ENCODE measurements at regions not wholly inside any gene's neighbourhood (a gene's known extent, or its start where the extent isn't known, plus 50 kb on each side); places are given as distances from the start of the nearest gene placed in this dataset.
"Not testable (repeated sequence)": the region's sequence is repeated elsewhere in the genome, so short reads cannot be mapped to it uniquely, and the experiment has no call there.

DNA sequence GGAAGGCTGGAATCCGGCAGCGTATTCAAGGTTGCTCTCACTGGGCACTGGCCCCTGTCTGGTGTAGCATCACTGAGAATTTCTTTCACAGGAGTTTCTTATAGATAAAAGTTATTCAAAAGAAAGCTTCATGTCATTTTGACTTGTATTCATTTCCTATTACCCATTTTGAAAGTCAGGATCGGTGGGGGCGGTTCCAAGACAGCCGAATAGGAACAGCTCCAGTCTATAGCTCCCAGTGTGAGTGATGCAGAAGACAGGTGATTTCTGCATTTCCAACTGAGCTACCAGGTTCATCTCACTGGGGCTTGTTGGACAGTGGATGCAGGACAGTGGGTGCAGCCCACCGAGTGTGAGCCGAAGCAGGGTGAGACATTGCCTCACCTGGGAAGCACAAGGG, 51.5 kb upstream of the CDC42EP3 start:
- DNase-seq (ENCODE audit: low read depth); H3K4me3 ChIP-seq (ENCODE audit: low read depth, low read length): not testable (repeated sequence)

DNA sequence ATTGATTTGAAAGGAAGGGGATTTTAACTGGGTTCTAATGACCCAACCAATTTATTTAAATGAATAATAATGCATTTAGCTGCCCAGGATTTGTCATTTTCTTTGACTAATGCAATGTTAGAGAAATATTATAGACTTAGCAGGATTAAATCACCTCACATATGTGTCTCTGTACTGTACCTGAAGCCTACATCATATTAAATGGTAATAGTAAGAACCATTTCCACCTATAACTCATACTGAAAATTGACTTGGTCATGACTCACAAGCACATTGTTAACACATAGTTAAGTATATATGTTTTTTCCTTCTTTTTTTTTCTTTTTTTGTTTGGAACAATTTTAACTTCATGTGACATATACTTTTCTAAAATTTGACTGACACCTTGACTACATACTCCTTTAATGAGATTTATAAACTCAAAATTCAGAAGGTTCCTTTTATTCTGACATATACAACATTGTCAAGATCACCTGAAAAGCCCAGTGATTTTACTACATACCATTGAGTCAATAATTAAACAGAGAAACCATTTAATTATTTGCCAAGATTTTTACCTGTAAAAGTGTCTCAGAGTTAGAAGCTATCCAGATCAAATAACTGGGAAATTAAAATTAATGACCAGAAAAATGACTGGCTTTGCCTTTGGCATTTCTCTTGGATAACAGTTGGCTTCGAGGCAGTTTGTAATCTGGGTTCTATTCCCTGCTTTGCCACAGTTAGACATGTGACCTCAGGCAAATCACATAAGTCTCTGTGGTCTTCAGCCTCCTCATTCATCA, 58.8 kb upstream of the CDC42EP3 start:
- DNase-seq (ENCODE audit: low read depth) = no peak
- TF ChIP-seq, protein P1, sequence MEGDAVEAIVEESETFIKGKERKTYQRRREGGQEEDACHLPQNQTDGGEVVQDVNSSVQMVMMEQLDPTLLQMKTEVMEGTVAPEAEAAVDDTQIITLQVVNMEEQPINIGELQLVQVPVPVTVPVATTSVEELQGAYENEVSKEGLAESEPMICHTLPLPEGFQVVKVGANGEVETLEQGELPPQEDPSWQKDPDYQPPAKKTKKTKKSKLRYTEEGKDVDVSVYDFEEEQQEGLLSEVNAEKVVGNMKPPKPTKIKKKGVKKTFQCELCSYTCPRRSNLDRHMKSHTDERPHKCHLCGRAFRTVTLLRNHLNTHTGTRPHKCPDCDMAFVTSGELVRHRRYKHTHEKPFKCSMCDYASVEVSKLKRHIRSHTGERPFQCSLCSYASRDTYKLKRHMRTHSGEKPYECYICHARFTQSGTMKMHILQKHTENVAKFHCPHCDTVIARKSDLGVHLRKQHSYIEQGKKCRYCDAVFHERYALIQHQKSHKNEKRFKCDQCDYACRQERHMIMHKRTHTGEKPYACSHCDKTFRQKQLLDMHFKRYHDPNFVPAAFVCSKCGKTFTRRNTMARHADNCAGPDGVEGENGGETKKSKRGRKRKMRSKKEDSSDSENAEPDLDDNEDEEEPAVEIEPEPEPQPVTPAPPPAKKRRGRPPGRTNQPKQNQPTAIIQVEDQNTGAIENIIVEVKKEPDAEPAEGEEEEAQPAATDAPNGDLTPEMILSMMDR (IDR thresholded peaks at IDR 0.05; ENCODE audit: control insufficient read depth, extremely low read depth, insufficient read depth) = no peak
- H3K4me3 ChIP-seq (ENCODE audit: low read depth, low read length) = no peak overlapping the region

DNA sequence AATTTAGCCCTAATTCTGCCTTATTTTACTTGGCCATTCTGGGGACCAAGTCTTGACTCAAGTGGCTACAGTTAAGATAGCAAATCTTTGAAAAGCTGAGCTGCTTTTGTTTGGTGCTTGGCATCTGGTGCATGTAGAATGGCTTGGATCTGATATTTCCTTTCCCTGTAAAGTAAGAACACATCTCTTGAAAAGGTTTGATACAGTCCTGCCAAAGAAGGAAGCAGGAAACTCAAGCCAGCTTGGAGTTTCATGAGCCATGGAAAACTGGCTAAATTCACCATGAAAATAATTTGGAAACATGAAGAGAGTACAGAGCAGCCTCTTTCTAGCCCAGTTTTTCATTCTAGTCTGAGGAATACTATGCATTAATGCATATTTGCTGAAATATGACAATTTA, 61.0 kb upstream of the CDC42EP3 start:
- not testable (repeated sequence) for H3K4me3 ChIP-seq (ENCODE audit: low read depth, low read length)

DNA sequence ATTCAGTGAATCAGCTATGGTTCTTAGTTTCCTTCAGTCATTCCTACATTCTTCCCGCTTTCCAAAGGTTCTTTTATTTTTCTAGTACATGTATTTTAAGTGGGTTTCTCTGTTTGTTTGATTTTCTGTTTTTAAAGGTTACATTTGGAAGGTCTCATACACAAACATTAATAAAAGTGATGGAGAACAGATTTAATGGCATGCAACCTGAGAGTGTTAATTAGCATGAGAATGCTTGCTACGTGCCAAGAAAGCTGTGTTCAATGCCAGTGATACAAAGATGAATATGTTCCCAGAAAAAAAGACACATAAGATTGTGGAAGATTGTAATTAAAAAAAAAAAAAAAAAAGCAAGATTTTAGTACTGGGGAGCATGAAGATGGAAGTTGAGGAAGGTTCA, 61.8 kb upstream of the CDC42EP3 start:
- DNase-seq (ENCODE audit: low read depth) = no peak
- TF ChIP-seq, protein P1 (IDR thresholded peaks at IDR 0.05; ENCODE audit: control insufficient read depth, extremely low read depth, insufficient read depth) = no peak
- H3K4me3 ChIP-seq (ENCODE audit: low read depth, low read length) = no peak overlapping the region

More for the DNA sequence above, 61.0 kb upstream of the CDC42EP3 start:
- not testable (repeated sequence) for DNase-seq (ENCODE audit: low read depth)

- DNase-seq (ENCODE audit: low read depth); H3K4me3 ChIP-seq (ENCODE audit: low read depth, low read length): not testable (repeated sequence)
Measured at GRCh38 chr2:37733955-37734354, 62.5 kb upstream of the CDC42EP3 start.

- not testable (repeated sequence) for DNase-seq (ENCODE audit: low read depth)
Measured at GRCh38 chr2:37734891-37735523, 63.6 kb upstream of the CDC42EP3 start.

GRCh38 chr2:37735524-37735910, 64.1 kb upstream of the CDC42EP3 start:
- not testable (repeated sequence) for H3K4me3 ChIP-seq (ENCODE audit: low read depth, low read length); DNase-seq (ENCODE audit: low read depth)

More at GRCh38 chr2:37734891-37735523, 63.6 kb upstream of the CDC42EP3 start:
- not testable (repeated sequence) for H3K4me3 ChIP-seq (ENCODE audit: low read depth, low read length)

DNA sequence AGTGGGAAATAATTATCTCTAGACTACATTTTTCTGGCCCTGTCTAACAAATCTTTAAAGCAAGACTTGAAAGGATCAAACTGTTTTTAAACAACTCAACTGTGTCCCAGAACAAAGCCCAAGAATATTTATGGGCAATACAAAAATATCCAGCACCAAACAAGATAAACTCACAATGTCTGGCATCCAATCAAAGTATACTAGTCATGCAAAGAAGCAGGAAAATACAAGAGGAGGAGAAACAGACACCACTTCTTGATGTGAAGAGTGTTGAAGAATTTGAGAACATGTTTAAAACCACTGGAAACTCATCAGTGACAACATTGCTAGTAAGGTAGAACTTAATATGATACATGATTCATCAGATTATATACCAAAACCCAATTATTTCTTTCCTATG, 66.1 kb upstream of the CDC42EP3 start:
- H3K4me3 ChIP-seq (ENCODE audit: low read depth, low read length) = no peak overlapping the region
- DNase-seq (ENCODE audit: low read depth) = no peak
- TF ChIP-seq, protein P1 (IDR thresholded peaks at IDR 0.05; ENCODE audit: control insufficient read depth, extremely low read depth, insufficient read depth) = no peak

DNA sequence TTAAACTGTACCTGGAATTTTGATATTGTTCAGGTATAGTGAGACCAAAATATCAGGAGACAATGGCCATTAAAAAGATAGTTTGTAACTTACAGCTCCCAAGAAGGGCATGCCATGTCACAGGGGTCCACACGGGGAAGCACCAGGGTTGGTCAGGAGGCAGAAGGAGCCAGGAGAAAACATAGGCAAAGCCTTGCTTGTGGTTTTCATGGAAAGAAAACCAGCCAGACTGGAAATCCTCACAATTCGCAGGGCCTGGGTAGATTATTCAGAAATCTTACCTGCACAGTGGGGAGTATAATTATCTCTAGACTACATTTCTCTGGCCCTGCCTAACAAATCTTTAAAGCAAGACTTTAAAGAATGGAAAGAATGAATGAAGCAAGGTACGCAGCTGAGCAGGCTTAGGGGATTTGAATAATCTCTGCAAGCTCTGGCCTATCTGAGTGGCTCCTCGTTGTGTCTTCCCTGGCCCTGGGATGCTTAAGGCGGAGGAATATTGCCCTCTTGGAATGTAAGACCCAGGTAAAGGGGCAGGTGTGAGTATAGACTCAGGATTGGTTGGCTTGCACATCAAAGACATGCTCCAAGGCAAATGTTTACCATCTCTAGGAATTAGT, 66.9 kb upstream of the CDC42EP3 start:
- H3K4me3 ChIP-seq (ENCODE audit: low read depth, low read length) = no peak overlapping the region
- DNase-seq (ENCODE audit: low read depth) = no peak
- TF ChIP-seq, protein P1 (IDR thresholded peaks at IDR 0.05; ENCODE audit: control insufficient read depth, extremely low read depth, insufficient read depth) = no peak

Data from LNCaP clone FGC (cell line).